ENCODE measurements at regions not wholly inside any gene's neighbourhood (a gene's known extent, or its start where the extent isn't known, plus 50 kb on each side); places are given as distances from the start of the nearest gene placed in this dataset.

DNA sequence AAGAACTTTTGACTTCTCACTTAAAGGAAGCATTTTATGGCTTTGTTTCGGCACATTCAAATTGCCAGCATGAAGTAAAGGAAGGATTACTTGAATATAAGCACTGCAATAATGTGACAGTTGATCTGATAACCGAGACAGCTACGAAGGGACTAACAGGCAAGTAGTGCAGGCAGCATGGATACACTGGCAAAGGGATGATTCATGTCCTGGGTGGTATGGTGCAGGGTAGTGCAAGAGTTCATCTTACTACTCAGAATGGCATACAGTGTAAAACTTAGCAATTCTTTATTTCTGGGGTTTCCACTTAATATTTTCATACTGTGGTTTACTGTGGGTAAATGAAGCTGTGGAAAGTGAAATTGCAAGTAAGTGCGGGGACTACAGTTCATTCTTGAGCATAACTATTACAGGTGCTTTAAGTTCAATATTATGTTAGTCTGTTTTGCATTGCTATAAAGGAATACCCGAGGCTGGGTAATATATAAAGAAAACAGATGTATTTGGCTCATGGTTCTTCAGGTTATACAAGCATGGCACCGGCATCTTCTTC, 611.8 kb downstream of the SPOCK3 start:
- Histone ChIP-seq H3K4me1 (no peaks in the 10 kb centered on the region), H3K27ac (no peak overlapping the region), H2AFZ (no peak overlapping the region), H3K9me3 (ENCODE audit: control insufficient read depth, low read length) (no peaks in the 10 kb centered on the region), H3K4me2 (ENCODE audit: low read length) (no peak overlapping the region), H3K27me3 (ENCODE audit: control insufficient read depth, insufficient read depth, low read length) (no peaks in the 10 kb centered on the region), H3K36me3 (ENCODE audit: control insufficient read depth, insufficient read depth, low read length) (no peaks in the 10 kb centered on the region), H3K9ac (no peak overlapping the region), H3K79me2 (no peaks in the 10 kb centered on the region), H3K4me3 (ENCODE audit: low read depth, low read length) (no peak overlapping the region)
- TF ChIP-seq, protein P1, sequence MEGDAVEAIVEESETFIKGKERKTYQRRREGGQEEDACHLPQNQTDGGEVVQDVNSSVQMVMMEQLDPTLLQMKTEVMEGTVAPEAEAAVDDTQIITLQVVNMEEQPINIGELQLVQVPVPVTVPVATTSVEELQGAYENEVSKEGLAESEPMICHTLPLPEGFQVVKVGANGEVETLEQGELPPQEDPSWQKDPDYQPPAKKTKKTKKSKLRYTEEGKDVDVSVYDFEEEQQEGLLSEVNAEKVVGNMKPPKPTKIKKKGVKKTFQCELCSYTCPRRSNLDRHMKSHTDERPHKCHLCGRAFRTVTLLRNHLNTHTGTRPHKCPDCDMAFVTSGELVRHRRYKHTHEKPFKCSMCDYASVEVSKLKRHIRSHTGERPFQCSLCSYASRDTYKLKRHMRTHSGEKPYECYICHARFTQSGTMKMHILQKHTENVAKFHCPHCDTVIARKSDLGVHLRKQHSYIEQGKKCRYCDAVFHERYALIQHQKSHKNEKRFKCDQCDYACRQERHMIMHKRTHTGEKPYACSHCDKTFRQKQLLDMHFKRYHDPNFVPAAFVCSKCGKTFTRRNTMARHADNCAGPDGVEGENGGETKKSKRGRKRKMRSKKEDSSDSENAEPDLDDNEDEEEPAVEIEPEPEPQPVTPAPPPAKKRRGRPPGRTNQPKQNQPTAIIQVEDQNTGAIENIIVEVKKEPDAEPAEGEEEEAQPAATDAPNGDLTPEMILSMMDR (IDR thresholded peaks at IDR 0.05) = no peak

DNA sequence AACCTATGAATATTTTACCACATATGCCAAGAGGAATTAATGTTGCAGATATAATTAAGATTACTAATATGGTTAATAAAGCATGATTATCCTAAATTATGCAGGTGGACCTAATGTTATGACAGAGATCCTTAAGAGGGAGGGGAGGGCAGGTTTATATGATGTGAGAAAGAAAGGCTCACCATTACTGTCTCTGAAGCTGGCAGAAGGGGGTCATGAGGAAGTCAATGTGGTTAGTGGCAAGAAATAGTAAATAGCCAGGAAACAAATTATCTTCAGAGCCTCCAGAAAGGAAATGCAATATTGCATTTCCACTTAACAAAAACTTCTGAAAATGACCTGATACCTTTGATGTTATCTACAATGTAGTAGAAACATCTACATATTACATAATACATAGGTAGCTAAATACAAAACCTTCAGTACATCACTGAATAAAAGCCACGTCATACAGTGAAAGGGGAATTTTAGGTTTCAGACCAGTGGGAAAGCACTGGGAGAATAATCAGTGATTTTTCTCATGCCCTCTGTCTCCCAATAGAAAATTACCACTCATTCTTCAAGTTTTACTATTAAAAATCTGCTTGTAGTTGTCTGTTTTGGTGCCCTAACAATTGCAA, 609.2 kb downstream of the SPOCK3 start:
- Histone ChIP-seq H3K4me2 (ENCODE audit: low read length) (no peak overlapping the region), H3K9ac (no peak overlapping the region), H3K79me2 (no peaks in the 10 kb centered on the region), H3K9me3 (ENCODE audit: control insufficient read depth, low read length) (no peaks in the 10 kb centered on the region), H3K4me3 (ENCODE audit: low read depth, low read length) (no peak overlapping the region), H3K27me3 (ENCODE audit: control insufficient read depth, insufficient read depth, low read length) (no peaks in the 10 kb centered on the region), H2AFZ (no peak overlapping the region), H3K36me3 (ENCODE audit: control insufficient read depth, insufficient read depth, low read length) (no peaks in the 10 kb centered on the region), H3K4me1 (no peaks in the 10 kb centered on the region), H3K27ac (no peak overlapping the region)
- TF ChIP-seq, protein P1 (IDR thresholded peaks at IDR 0.05) = no peak

DNA sequence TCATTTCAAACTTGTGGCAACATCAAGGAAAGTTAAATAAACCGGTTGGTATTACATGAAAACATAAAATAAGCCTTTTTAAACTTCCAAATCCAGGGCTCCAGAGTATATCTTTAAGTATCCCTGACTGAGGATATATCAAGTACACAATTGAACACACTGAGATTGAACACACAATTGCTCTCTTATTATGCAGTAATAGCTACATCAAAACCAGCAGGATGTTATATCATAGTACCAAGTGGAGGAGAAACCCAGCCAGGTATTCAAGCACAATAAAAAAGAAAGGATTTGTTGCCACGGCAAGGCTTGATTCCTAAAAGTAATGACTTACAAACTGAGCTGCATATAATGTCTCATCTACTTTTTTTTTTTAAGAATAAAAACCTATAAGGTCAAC, 605.8 kb downstream of the SPOCK3 start:
- TF ChIP-seq, protein P1 (IDR thresholded peaks at IDR 0.05) = no peak
- H3K4me3 ChIP-seq (ENCODE audit: low read depth, low read length) = no peak overlapping the region
- H3K27ac ChIP-seq = no peak overlapping the region
- H3K9me3 ChIP-seq (ENCODE audit: control insufficient read depth, low read length) = no peaks in the 10 kb centered on the region
- no peaks in the 10 kb centered on the region for H3K4me1 ChIP-seq
- H3K79me2 ChIP-seq = no peaks in the 10 kb centered on the region
- no peak overlapping the region for H3K4me2 ChIP-seq (ENCODE audit: low read length)
- H3K9ac ChIP-seq = no peak overlapping the region
- no peaks in the 10 kb centered on the region for H3K27me3 ChIP-seq (ENCODE audit: control insufficient read depth, insufficient read depth, low read length)
- H2AFZ ChIP-seq = no peak overlapping the region
- no peaks in the 10 kb centered on the region for H3K36me3 ChIP-seq (ENCODE audit: control insufficient read depth, insufficient read depth, low read length)

DNA sequence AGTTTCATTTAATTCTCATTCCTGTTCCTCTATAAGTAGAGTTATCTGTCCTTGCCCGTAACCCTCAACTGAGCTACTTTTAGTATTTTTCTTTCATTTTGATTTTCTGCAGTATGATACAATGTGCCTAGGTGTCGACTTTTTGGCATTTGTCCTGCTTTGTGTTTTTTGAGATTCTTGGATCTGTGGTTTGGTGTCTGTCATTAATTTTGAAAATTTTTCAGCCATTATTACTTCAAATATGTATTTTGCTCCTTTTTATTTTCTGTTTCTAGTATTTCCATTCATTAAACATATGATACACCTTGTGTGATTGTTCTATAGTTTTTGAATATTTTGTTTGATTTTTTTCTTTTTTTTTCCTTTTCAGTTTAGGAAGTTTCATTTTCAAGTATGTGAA, 598.9 kb downstream of the SPOCK3 start:
- Histone ChIP-seq H3K27me3 (ENCODE audit: control insufficient read depth, insufficient read depth, low read length) (no peaks in the 10 kb centered on the region), H3K9ac (no peak overlapping the region), H2AFZ (no peak overlapping the region), H3K4me1 (no peaks in the 10 kb centered on the region), H3K79me2 (no peaks in the 10 kb centered on the region), H3K4me3 (ENCODE audit: low read depth, low read length) (no peak overlapping the region), H3K9me3 (ENCODE audit: control insufficient read depth, low read length) (no peaks in the 10 kb centered on the region), H3K36me3 (ENCODE audit: control insufficient read depth, insufficient read depth, low read length) (no peaks in the 10 kb centered on the region), H3K27ac (no peak overlapping the region), H3K4me2 (ENCODE audit: low read length) (no peak overlapping the region)
- TF ChIP-seq, protein P1 (IDR thresholded peaks at IDR 0.05) = no peak

DNA sequence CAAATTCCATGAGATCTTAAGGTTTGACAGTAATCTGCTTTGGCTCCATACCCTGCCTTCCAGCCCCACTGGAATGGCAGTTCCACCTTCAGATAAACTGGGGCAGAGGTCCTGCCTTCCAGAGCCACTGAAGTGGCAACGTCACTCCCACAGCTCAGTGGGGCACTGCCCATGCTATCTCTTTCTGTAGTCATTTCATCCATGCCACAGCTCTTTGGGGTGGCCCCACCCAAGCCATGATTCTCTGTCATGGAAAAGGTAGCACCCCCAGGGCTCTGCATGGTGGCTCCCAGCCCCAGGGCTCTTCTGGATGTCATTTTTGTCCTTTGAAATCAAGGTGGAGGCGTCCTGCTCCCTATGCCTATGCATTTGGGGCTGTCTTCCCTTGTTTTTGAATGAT, 596.5 kb downstream of the SPOCK3 start:
- no peak overlapping the region for H2AFZ ChIP-seq
- H3K4me2 ChIP-seq (ENCODE audit: low read length) = no peak overlapping the region
- H3K27me3 ChIP-seq (ENCODE audit: control insufficient read depth, insufficient read depth, low read length) = no peaks in the 10 kb centered on the region
- H3K4me1 ChIP-seq = no peaks in the 10 kb centered on the region
- H3K4me3 ChIP-seq (ENCODE audit: low read depth, low read length) = no peak overlapping the region
- no peak overlapping the region for H3K9ac ChIP-seq
- no peak overlapping the region for H3K27ac ChIP-seq
- no peaks in the 10 kb centered on the region for H3K36me3 ChIP-seq (ENCODE audit: control insufficient read depth, insufficient read depth, low read length)
- no peaks in the 10 kb centered on the region for H3K9me3 ChIP-seq (ENCODE audit: control insufficient read depth, low read length)
- TF ChIP-seq, protein P1 (IDR thresholded peaks at IDR 0.05) = no peak
- H3K79me2 ChIP-seq = no peaks in the 10 kb centered on the region

Data from parathyroid adenoma (tissue), 2 donors.